ENCODE measurements at regions not wholly inside any gene's neighbourhood (a gene's known extent, or its start where the extent isn't known, plus 50 kb on each side); places are given as distances from the start of the nearest gene placed in this dataset.

GRCh38 chr6:48200869-48201390 is 89.9 kb upstream of the PTCHD4 start:
- no peaks in the 10 kb centered on the region for H3K4me1 ChIP-seq
- DNase-seq, result no peak
- 80 to 85% methylated on average over 3 of the region's 3 CpGs for WGBS, 2 donors
- no peak overlapping the region for H3K4me3 ChIP-seq
- no peaks in the 10 kb centered on the region for H3K9me3 ChIP-seq
- no peak overlapping the region for H3K27ac ChIP-seq
- intact Hi-C loops (cut with DNase I; ENCODE audit: low total_unique reads), result no loop called here
- H3K27me3 ChIP-seq, result no peaks in the 10 kb centered on the region
- no peaks in the 10 kb centered on the region for H3K36me3 ChIP-seq (ENCODE audit: low read depth, missing control alignments)
- TF ChIP-seq POLR2A (IDR thresholded peaks at IDR 0.05) (no peak), CTCF (IDR thresholded peaks at IDR 0.05) (no peak)

- no peak for DNase-seq
- 76 to 85% methylated on average over 2 of the region's 2 CpGs for WGBS, 2 donors
- no peaks in the 10 kb centered on the region for H3K9me3 ChIP-seq
- H3K4me3 ChIP-seq, result no peak overlapping the region
- TF ChIP-seq CTCF (IDR thresholded peaks at IDR 0.05) (no peak), POLR2A (IDR thresholded peaks at IDR 0.05) (no peak)
- H3K4me1 ChIP-seq, result no peaks in the 10 kb centered on the region
- no peak overlapping the region for H3K27ac ChIP-seq
- H3K36me3 ChIP-seq (ENCODE audit: low read depth, missing control alignments), result no peaks in the 10 kb centered on the region
- intact Hi-C loops (cut with DNase I; ENCODE audit: low total_unique reads), result no loop called here
- H3K27me3 ChIP-seq, result no peaks in the 10 kb centered on the region
These were observed 88.5 kb upstream of the PTCHD4 start for GRCh38 chr6:48199499-48199898.

GRCh38 chr6:48197941-48198340 is 86.9 kb upstream of the PTCHD4 start:
- TF ChIP-seq CTCF (IDR thresholded peaks at IDR 0.05) (no peak), POLR2A (IDR thresholded peaks at IDR 0.05) (no peak)
- no peak overlapping the region for H3K27ac ChIP-seq
- DNase-seq, result no peak
- no peaks in the 10 kb centered on the region for H3K36me3 ChIP-seq (ENCODE audit: low read depth, missing control alignments)
- H3K27me3 ChIP-seq, result no peaks in the 10 kb centered on the region
- H3K9me3 ChIP-seq, result no peaks in the 10 kb centered on the region
- no peaks in the 10 kb centered on the region for H3K4me1 ChIP-seq
- WGBS, 2 donors, result 73 to 78% methylated on average over 2 of the region's 2 CpGs
- intact Hi-C loops (cut with DNase I; ENCODE audit: low total_unique reads), result no loop called here
- H3K4me3 ChIP-seq, result no peak overlapping the region

GRCh38 chr6:48194596-48195295 is 83.7 kb upstream of the PTCHD4 start:
- Histone ChIP-seq H3K27ac (no peak overlapping the region), H3K4me3 (no peak overlapping the region), H3K36me3 (ENCODE audit: low read depth, missing control alignments) (no peaks in the 10 kb centered on the region), H3K9me3 (no peaks in the 10 kb centered on the region), H3K4me1 (no peaks in the 10 kb centered on the region), H3K27me3 (no peaks in the 10 kb centered on the region)
- no peak for TF ChIP-seq CTCF (IDR thresholded peaks at IDR 0.05)
- TF ChIP-seq POLR2A (IDR thresholded peaks at IDR 0.05), result no peak
- DNase-seq, result no peak
- 76% methylated on average over 7 of the region's 7 CpGs for WGBS, 2 donors
- intact Hi-C loops (cut with DNase I; ENCODE audit: low total_unique reads), result no loop called here

GRCh38 chr6:48188158-48188557 is 77.2 kb upstream of the PTCHD4 start:
- intact Hi-C loops (cut with DNase I; ENCODE audit: low total_unique reads), result no loop called here
- TF ChIP-seq POLR2A (IDR thresholded peaks at IDR 0.05) (no peak), CTCF (IDR thresholded peaks at IDR 0.05) (no peak)
- H3K9me3 ChIP-seq, result no peaks in the 10 kb centered on the region
- WGBS, 2 donors, result 91 to 94% methylated on average over 2 of the region's 2 CpGs
- no peak for DNase-seq
- H3K4me1 ChIP-seq, result no peaks in the 10 kb centered on the region
- no peak overlapping the region for H3K4me3 ChIP-seq
- H3K27ac ChIP-seq, result no peak overlapping the region
- no peaks in the 10 kb centered on the region for H3K27me3 ChIP-seq
- no peaks in the 10 kb centered on the region for H3K36me3 ChIP-seq (ENCODE audit: low read depth, missing control alignments)

Measured in testis (tissue), 2 donors.